RWPE1 (cell line): ENCODE measurements at regions not wholly inside any gene's neighbourhood (a gene's known extent, or its start where the extent isn't known, plus 50 kb on each side); places are given as distances from the start of the nearest gene placed in this dataset.

Source experiments
- CTCF ChIA-PET: fragments of 350-600 bp; sonication (Branson Sonifier 250); formaldehyde crosslinking; extraction: SDS; loops from one replicate; lab custom pipeline; 2021; lab: Yijun Ruan, JAX
- POLR2A ChIA-PET: fragments of 400-600 bp; formaldehyde crosslinking; extraction: SDS; loops from one replicate; lab custom pipeline; 2020; ENCODE audit warnings: antibody characterized with exemption; ENCODE audit not compliant: low non-redundant PET; lab: Yijun Ruan, JAX
- DNase-seq: peaks from one replicate; pipeline ENCODE4 v3.0.0; 2012; ENCODE audit warnings: low spot score
- H3K27ac ChIP-seq: fragments of 450-650 bp; 2 replicates; pipeline ENCODE4 v1.5.1; 2017
- TF ChIP-seq, protein P1 (sequence below): fragments of 450-650 bp; conservative IDR thresholded peaks from 2 replicates; pipeline ENCODE4 v1.5.1; 2017; ENCODE audit warnings: low read depth, mild to moderate bottlenecking

DNA sequence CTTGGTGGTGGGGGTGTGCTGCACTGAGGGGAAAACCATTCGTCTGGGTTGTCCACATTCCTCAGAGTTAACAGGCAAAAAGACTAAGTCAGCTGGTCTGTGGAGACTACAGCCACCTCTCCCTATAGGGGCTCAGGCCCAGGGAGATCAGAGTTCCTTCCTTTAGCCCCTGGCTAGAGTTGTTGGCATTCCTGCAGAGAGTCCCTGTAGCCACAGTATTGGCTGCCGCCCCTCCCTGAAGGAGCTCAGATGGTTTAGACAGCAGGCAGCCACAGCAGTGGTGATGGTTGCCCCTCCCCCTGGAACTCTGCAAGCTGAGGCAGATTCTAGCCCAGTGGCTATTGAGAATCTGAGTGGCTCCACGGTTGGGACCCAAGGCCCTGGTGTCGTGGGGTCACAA is 1072.5 kb upstream of the ATXN7L3B start:
- TF ChIP-seq, protein P1, sequence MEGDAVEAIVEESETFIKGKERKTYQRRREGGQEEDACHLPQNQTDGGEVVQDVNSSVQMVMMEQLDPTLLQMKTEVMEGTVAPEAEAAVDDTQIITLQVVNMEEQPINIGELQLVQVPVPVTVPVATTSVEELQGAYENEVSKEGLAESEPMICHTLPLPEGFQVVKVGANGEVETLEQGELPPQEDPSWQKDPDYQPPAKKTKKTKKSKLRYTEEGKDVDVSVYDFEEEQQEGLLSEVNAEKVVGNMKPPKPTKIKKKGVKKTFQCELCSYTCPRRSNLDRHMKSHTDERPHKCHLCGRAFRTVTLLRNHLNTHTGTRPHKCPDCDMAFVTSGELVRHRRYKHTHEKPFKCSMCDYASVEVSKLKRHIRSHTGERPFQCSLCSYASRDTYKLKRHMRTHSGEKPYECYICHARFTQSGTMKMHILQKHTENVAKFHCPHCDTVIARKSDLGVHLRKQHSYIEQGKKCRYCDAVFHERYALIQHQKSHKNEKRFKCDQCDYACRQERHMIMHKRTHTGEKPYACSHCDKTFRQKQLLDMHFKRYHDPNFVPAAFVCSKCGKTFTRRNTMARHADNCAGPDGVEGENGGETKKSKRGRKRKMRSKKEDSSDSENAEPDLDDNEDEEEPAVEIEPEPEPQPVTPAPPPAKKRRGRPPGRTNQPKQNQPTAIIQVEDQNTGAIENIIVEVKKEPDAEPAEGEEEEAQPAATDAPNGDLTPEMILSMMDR: no peak
- H3K27ac ChIP-seq: no peak overlapping the region
- ChIA-PET CTCF (no interaction called here), POLR2A (no interaction called here)
- no peak for DNase-seq

GRCh38 chr12:73486256-73486655 is 1051.4 kb upstream of the ATXN7L3B start:
- TF ChIP-seq, protein P1: no peak
- H3K27ac ChIP-seq: no peak overlapping the region
- ChIA-PET CTCF (no interaction called here), POLR2A (no interaction called here)
- no peak for DNase-seq

GRCh38 chr12:73506611-73507010 is 1031.0 kb upstream of the ATXN7L3B start:
- no peak overlapping the region for H3K27ac ChIP-seq
- TF ChIP-seq, protein P1: no peak
- no peak for DNase-seq
- CTCF ChIA-PET: no interaction called here
- POLR2A ChIA-PET: no interaction called here

- TF ChIP-seq, protein P1: no peak
- ChIA-PET CTCF (no interaction called here), POLR2A (no interaction called here)
- no peak overlapping the region for H3K27ac ChIP-seq
- no peak for DNase-seq
Observed at GRCh38 chr12:73514672-73515071, 1023.0 kb upstream of the ATXN7L3B start.

DNA sequence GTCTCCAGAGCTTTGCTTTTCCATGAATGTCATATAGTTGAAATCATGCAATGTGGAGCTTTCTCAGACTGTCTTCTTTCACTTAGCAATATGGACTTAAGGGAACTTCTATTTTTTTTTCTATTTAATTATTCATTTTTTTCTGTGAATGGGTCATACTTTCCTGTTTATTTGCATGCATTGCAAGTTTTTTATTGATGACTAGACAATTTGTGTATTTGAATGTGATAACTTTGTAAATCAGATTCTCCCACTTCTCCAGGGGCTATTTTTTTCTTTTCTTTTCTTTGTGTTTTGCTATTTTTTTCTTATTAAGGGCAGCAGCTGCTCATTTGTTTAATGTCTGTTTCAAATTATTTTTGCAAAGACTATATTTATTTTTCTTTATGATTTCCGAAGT is 1019.8 kb upstream of the ATXN7L3B start:
- ChIA-PET CTCF (no interaction called here), POLR2A (no interaction called here)
- TF ChIP-seq, protein P1: no peak
- no peak overlapping the region for H3K27ac ChIP-seq
- no peak for DNase-seq

DNA sequence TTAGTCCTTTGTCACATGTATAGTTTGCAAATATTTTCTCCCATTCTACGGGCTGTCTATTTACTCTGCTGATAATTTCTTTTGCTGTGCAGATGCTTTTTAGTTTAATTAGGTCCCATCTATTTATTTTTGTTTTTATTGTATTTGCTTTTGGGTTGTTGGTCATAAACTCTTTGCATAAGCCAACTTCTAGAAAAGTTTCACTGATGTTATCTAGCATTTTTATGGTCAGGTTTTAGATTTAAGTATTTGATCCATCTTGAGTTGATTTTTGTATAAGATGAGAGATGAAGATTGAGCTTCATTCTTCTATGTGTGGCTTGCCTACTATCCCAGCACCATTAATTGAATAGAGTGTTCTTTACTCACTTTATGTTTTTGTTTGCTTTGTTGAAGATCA is 1008.4 kb upstream of the ATXN7L3B start:
- CTCF ChIA-PET: no interaction called here
- no peak for DNase-seq
- H3K27ac ChIP-seq: no peak overlapping the region
- TF ChIP-seq, protein P1: no peak
- POLR2A ChIA-PET: no interaction called here

GRCh38 chr12:73529954-73530353 is 1007.7 kb upstream of the ATXN7L3B start:
- CTCF ChIA-PET: no interaction called here
- POLR2A ChIA-PET: no interaction called here
- TF ChIP-seq, protein P1: no peak
- no peak for DNase-seq
- no peak overlapping the region for H3K27ac ChIP-seq
